Stimulated activated CD4-positive, alpha-beta T cell treated with anti-CD3 and anti-CD28 coated beads, TNF-alpha, amount 100 ng/mL, for 48 hours (primary cell): ENCODE measurements at regions not wholly inside any gene's neighbourhood (a gene's known extent, or its start where the extent isn't known, plus 50 kb on each side); places are given as distances from the start of the nearest gene placed in this dataset.

Experiments used
- DNase-seq, 3 donors: peaks; one replicate each; pipeline ENCODE4 v3.0.0-alpha.2; 2020; ENCODE audit warnings: low read depth in 3 of 3

GRCh38 chr13:34001389-34001788 is 183.4 kb downstream of the RFC3 start:
- DNase-seq, result no peak

- no peak for DNase-seq
Observed at GRCh38 chr13:34002141-34002540, 184.2 kb downstream of the RFC3 start.

- DNase-seq, result no peak
Observed at GRCh38 chr13:34002924-34003323, 185.0 kb downstream of the RFC3 start.

- no peak for DNase-seq
Observed at GRCh38 chr13:34003656-34004055, 185.7 kb downstream of the RFC3 start.

- no peak for DNase-seq
Observed at GRCh38 chr13:34004676-34005075, 186.7 kb downstream of the RFC3 start.

GRCh38 chr13:34006011-34006410 is 188.1 kb downstream of the RFC3 start:
- no peak for DNase-seq

GRCh38 chr13:34011552-34012085 is 193.7 kb downstream of the RFC3 start:
- no peak for DNase-seq

GRCh38 chr13:34012382-34012781 is 194.4 kb downstream of the RFC3 start:
- no peak for DNase-seq

- DNase-seq, result no peak
Observed at GRCh38 chr13:34013061-34013460, 195.1 kb downstream of the RFC3 start.

GRCh38 chr13:34017231-34017630 is 199.3 kb downstream of the RFC3 start:
- DNase-seq, result no peak

GRCh38 chr13:34019870-34020269 is 201.9 kb downstream of the RFC3 start:
- DNase-seq, result no peak

GRCh38 chr13:34020388-34020787 is 202.4 kb downstream of the RFC3 start:
- DNase-seq, result no peak

- DNase-seq, result no peak
Observed at GRCh38 chr13:34021619-34022018, 203.7 kb downstream of the RFC3 start.

- no peak for DNase-seq
Observed at GRCh38 chr13:34025746-34026145, 207.8 kb downstream of the RFC3 start.

- no peak for DNase-seq
Observed at GRCh38 chr13:34026308-34026707, 208.4 kb downstream of the RFC3 start.

GRCh38 chr13:34028496-34029442 is 210.8 kb downstream of the RFC3 start:
- no peak for DNase-seq

GRCh38 chr13:34030782-34031181 is 212.8 kb downstream of the RFC3 start:
- DNase-seq, result no peak

- DNase-seq, result no peak
Observed at GRCh38 chr13:34031610-34032009, 213.7 kb downstream of the RFC3 start.

GRCh38 chr13:34034411-34034810 is 216.5 kb downstream of the RFC3 start:
- no peak for DNase-seq

GRCh38 chr13:34035178-34035577 is 217.2 kb downstream of the RFC3 start:
- no peak for DNase-seq

GRCh38 chr13:34035676-34036325 is 217.9 kb downstream of the RFC3 start:
- DNase-seq, result no peak

- DNase-seq, result no peak
Observed at GRCh38 chr13:34037636-34038540, 219.9 kb downstream of the RFC3 start.
